Central memory CD4-positive, alpha-beta T cell (primary cell): ENCODE measurements at regions not wholly inside any gene's neighbourhood (a gene's known extent, or its start where the extent isn't known, plus 50 kb on each side); places are given as distances from the start of the nearest gene placed in this dataset.
"Not testable (repeated sequence)": the region's sequence is repeated elsewhere in the genome, so short reads cannot be mapped to it uniquely, and the experiment has no call there.

Experiments used
- DNase-seq: peaks from one replicate; pipeline ENCODE4 v3.0.0; 2022

GRCh38 chr11:38865922-38866321, 2267.9 kb upstream of the RAG2 start:
- no peak for DNase-seq

DNA sequence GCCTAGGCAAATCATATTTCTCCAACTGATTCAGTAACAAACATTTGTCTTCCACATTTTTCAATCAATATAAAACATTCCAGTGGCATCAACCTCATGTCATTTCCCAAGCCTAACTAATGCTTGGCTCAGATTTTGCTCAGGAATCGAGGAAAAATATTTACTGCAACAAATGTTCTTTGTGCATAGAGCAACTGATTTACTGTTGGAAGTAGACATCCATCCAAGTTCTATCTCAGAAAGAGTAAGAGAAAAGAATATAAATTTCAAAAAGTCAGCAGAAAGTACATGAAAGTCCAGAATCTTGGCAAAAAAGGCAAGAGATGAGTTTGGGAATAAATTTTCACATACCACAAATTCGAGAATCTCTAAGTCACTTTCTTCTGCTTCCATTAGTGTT, 2245.0 kb upstream of the RAG2 start:
- DNase-seq, result no peak

DNA sequence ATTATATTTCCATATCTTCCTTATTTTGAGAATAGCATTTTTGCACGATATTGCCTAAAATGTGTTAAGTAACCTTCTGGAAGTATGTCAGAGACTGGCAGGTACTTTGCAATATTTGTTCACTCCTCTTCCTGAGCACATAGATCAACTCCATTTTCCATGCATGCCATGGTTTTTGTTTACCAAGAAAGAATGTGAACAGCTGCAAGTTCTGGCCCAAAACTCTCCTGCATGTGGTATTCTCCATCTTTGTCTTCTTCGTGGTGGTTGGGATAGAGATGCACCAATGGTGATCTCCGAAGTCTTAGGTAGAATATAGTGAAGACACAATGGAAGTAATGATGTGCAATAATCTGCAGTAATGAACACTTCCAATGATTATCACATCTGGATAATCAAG, 2241.0 kb upstream of the RAG2 start:
- DNase-seq, result no peak

GRCh38 chr11:38835966-38836365, 2237.9 kb upstream of the RAG2 start:
- no peak for DNase-seq

DNA sequence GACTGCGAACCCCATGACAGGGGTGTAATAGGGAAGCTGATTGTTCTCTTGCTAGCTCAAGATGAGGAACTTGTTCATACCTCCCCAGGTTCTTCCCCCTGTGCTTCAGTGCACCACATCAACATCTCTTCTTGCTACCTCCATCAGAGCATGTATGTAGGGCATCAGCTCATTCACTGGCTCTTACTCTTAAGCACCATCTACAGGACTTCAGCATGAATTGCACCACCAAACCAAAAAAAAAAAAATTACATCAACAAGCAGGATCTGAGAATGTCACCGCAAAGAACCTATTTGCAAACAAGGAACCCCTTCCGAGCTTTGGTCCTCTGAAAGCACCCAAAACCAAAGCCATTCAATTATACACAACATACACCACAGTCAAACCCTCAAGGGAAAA, 2226.5 kb upstream of the RAG2 start:
- DNase-seq, result no peak

GRCh38 chr11:38821786-38822185, 2223.8 kb upstream of the RAG2 start:
- DNase-seq, result not testable (repeated sequence)

GRCh38 chr11:38819981-38820380, 2221.9 kb upstream of the RAG2 start:
- DNase-seq, result no peak

GRCh38 chr11:38818720-38819119, 2220.7 kb upstream of the RAG2 start:
- no peak for DNase-seq

DNA sequence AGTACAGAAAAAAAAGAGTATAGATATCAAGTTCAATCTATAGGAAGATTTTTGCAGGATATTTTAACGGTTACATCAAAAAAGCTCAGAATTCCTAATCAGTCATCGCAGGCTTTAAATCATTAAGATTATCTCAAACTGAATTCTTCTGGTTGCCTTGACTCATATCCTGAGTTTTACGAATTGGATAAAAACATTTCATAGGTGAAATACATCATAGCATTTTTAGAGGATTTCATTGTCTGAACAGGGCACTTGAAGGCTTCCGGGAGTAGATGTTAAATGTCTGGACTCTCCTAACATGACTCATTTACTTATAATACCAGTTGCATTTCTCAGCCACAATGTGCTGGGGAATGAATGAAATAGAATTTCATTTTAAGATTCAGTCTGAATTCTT, 2216.6 kb upstream of the RAG2 start:
- DNase-seq, result no peak

GRCh38 chr11:38809521-38809920, 2211.5 kb upstream of the RAG2 start:
- no peak for DNase-seq

DNA sequence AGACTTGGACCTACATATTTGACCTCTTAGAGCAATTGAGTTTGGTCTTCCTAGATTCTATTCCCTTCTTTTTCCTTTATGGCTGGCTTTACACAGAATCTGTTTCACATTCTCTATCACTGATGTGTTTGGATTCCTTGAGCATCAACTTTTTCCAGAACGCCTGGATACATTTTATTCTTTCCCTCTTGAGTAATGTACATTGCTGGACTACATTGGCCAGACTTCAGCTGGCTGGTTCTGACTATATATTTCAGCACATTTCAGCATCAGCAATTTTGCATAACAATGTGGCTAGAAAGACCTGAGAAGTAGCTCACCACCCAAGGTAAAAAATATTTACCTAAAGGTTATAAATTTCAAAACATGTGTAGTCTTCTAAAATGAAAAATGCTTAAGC, 2198.2 kb upstream of the RAG2 start:
- no peak for DNase-seq

- no peak for DNase-seq
Measured at GRCh38 chr11:38795027-38795426, 2197.0 kb upstream of the RAG2 start.

- DNase-seq, result no peak
Measured at GRCh38 chr11:38791346-38791961, 2193.4 kb upstream of the RAG2 start.

DNA sequence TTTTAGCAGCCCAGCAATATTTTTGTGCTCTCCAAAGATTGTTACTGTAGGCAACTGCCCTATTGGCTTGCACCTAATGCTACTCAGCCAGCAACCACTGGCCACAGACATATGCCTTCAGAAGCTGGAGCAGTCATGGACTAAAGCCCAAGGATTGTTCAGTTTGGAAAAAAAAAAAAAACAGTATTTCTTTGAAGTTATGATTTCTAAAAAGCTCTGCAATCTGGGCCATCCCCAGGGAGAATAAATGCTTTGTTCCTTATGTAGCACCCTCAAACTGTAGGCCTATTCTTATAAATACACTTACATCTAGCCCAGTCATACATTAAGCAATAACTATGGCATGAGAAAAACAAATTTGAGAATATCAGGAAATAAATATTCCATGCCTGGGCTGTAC, 2190.5 kb upstream of the RAG2 start:
- no peak for DNase-seq

DNA sequence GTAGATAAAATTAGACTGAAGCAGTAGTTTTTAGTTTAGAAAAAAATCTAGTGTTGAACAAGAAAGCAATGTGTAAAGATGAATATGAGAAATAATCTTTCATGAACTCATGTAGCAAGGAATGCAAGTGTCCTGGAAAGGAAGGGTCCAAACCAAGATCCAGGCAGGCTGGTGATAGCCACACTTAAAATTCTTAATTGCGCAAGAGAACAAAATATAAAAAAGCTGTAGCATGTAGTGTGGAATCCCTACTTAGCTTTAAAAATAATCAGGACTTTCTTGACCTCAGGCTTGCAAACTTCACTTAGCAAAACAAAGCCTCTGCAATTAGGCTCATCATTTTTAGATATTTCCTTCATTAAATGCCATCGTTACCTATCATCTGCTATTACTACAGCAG, 2186.1 kb upstream of the RAG2 start:
- no peak for DNase-seq

DNA sequence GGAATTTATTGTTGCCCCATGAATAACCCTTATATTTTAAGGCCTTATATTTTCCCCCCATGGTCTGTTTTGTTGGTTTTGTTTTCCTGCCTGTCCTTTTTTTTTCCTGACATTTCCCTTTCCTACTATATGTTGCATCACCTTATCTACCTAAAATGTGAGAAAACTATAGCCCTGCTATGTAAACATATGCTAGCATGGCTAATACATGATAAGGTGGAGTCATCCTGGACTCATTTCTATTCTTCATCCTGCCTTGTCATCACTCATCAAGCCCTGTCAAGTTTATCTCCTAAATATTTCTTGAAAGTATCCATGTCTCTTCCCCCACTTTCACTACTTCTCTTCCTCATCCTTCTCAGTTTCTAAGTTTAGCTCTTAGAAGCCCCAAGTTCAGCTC, 2168.8 kb upstream of the RAG2 start:
- DNase-seq, result no peak

DNA sequence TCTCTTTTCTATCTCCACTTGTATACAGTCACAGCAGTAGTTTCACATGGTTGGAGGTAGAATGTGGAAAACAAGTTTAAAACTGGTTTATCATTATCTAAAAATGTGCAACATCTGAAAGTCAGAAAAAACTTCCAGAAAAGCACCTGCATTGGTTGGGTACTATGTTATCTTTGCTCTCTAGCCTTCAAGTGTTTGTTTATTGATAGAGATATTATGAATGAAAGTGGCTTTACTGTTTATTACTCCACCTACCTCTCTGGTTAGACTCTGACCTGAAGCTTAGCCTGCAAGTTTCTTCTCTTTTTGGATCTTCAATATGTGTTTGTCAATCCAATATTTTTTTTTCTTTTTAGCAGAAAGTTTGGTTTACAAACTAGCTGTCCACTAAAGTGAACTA, 2161.4 kb upstream of the RAG2 start:
- DNase-seq, result no peak

DNA sequence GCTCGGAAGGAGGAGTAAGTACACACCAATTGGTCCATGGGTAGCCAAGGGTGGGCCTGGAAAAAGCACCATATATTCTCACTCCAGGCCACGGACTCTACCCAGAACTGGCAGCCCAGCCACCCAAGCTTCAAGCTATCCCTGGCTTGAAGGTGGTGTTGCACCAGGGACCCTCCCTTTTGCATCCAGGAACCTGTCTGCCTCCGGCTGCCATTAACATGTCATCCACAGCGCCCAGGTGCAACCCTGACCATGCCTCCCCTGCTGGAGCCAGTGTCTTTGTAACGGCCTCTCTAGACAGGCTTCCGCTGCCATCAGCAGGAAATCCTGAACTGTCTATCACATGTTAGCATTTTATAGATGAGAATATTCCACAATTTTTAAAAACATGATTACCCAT, 2158.5 kb upstream of the RAG2 start:
- no peak for DNase-seq

- DNase-seq, result no peak
Measured at GRCh38 chr11:38751421-38751820, 2153.4 kb upstream of the RAG2 start.

DNA sequence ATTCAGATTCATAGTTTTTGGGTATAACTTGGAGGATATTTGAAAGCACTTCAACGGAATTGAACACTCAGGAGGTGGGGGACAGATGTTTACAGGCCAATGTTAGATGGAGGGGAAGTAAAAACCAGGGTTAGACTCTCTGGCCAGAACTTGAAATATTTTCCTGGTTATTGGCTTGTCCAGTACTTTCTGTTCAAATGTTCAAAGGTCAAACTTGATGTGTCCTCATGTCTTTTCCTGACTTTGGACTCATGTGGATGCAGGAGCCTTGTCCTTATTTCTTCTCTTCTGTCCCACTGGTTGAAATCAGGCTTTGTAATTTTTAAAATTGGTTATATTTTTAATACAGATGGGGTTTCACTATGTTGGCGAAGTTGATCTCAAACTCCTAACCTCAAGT, 2148.5 kb upstream of the RAG2 start:
- DNase-seq, result not testable (repeated sequence)

GRCh38 chr11:38723361-38723760, 2125.3 kb upstream of the RAG2 start:
- no peak for DNase-seq

DNA sequence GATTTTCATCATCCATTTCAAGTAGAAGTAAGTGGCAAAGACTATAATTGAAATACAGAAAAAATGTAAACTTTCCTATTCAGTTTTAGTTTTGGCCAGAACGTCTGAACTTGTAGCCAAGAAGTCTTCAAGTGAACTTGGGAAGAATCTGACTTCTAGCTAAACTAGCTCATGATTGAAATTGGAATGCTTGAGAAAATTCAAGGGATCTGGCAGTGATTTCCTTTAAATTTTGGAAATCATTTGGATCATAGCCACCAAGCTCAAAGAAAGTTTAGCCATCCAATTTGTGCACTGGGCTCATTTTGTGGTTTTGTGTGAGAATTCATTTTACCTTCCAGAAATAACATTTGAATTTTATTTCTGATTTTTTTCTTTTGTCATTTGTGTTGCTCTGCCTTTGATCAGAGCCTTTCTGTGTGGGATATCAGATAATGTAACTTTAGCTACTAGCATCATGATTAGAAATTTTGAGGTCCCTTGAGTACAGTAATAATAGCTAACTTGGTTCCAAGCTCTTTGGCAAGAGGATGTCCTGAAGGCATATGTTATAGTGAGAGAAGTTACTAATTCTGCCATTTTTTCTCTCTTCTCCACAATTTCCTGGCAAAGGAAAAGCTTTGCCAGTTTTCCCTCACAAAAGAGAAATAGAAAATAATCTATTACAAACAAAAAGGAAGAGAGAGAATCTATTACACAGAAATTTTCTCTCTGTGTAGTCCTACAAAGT, 2123.7 kb upstream of the RAG2 start:
- DNase-seq, result no peak

GRCh38 chr11:38718659-38719058, 2120.6 kb upstream of the RAG2 start:
- no peak for DNase-seq

GRCh38 chr11:38718049-38718448, 2120.0 kb upstream of the RAG2 start:
- no peak for DNase-seq

GRCh38 chr11:38711110-38711509, 2113.1 kb upstream of the RAG2 start:
- DNase-seq, result no peak
